ENCODE measurements at regions not wholly inside any gene's neighbourhood (a gene's known extent, or its start where the extent isn't known, plus 50 kb on each side); places are given as distances from the start of the nearest gene placed in this dataset.

DNA sequence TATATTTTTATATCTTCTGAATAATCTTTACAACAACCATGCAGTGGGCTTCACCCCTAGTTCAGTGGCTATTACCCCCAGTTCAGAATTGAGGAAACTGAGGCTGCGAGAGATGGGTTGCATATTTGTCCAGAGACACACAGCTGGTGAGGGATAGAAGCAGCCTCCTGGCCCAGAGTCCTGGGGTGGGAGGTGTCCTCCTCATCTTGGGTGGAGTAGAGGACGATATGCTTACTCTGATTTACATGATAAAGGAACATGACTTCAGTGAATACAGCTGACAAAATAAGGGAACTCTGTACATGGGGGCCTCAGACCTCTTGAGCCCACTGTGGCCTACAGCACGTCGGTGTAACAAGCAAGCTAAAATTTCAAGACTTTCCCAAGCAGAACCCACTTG is 214.7 kb downstream of the FBXO15 start (continued):
- no peak for TF ChIP-seq CEBPB (IDR thresholded peaks at IDR 0.05; ENCODE audit: low read depth)
- no peak for TF ChIP-seq FOSL1 (IDR thresholded peaks at IDR 0.05; ENCODE audit: low read depth)
- TF ChIP-seq ELF1 (IDR thresholded peaks at IDR 0.05; ENCODE audit: borderline replicate concordance, low read depth), result no peak
- TF ChIP-seq SIN3A (IDR thresholded peaks at IDR 0.05; ENCODE audit: low read depth), result no peak
- no peak for TF ChIP-seq EZH2 (IDR thresholded peaks at IDR 0.05)

DNA sequence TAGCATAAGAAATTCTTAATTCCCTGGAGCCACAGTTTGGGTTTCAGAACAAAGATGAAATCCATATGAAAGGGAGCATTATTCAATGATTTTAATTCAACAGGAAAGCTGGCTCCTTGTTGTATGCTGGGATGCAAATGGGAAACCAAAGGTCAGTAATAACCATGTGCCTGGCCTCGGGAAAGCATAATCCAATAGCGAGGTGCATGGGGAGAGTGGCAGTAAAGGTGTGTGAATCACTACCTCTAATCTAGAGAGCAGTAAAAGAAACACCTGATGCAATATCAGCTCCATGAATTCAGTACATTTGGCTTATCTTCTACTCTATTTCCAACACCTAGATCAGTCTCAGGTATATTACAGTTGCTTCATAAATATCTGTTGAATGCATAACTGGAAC is 220.1 kb downstream of the FBXO15 start:
- ATAC-seq, result no peak
- RAD21 ChIA-PET (ENCODE audit: low non-redundant PET in 1 of 2, low total read pairs in 2 of 2, uncharacterized antibody in 2 of 2, unreplicated experiment in 2 of 2), result no interaction called here
- DNase-seq (ENCODE audit: low read depth, low spot score), result no peak
- Histone ChIP-seq H3K4me1 (ENCODE audit: control insufficient read depth in 1 of 2, insufficient read depth in 2 of 2, low read length in 2 of 2) (no peaks in the 10 kb centered on the region), H4K20me1 (ENCODE audit: insufficient read depth) (no peaks in the 10 kb centered on the region), H2AFZ (ENCODE audit: low read depth, low read length, poor library complexity, severe bottlenecking) (no peak overlapping the region), H3K36me3 (ENCODE audit: control insufficient read depth in 1 of 2, insufficient read depth in 2 of 2, low read length in 2 of 2) (no peaks in the 10 kb centered on the region), H3K4me3 (replicated peaks in 1 of 2; ENCODE audit: low read depth in 1 of 2, low read length in 2 of 2) (no peak overlapping the region), H3K4me2 (ENCODE audit: low read length) (no peak overlapping the region), H3K27me3 (ENCODE audit: insufficient read depth, low read length) (no peaks in the 10 kb centered on the region), H3K9me3 (ENCODE audit: control insufficient read depth in 1 of 2, insufficient read depth in 1 of 2, low read depth in 1 of 2, low read length in 2 of 2) (peaks cover 0 to 8% of the 10 kb centered on the region in 2 experiments; a peak in 2 of 4 replicates), H3K9ac (ENCODE audit: low read length) (no peak overlapping the region), H3K79me2 (ENCODE audit: insufficient read depth, low read length) (no peaks in the 10 kb centered on the region), H3K9me2 (ENCODE audit: insufficient read depth) (no peaks in the 10 kb centered on the region), H3K27ac (ENCODE audit: low read depth, low read length) (no peak overlapping the region)
- BruUV-seq (replicated peaks), result no TSS peak
- TF ChIP-seq POLR2A (IDR thresholded peaks at IDR 0.05; ENCODE audit: borderline replicate concordance, extremely low read depth, insufficient read depth, insufficient read length), result no peak
- TF ChIP-seq, protein P1, sequence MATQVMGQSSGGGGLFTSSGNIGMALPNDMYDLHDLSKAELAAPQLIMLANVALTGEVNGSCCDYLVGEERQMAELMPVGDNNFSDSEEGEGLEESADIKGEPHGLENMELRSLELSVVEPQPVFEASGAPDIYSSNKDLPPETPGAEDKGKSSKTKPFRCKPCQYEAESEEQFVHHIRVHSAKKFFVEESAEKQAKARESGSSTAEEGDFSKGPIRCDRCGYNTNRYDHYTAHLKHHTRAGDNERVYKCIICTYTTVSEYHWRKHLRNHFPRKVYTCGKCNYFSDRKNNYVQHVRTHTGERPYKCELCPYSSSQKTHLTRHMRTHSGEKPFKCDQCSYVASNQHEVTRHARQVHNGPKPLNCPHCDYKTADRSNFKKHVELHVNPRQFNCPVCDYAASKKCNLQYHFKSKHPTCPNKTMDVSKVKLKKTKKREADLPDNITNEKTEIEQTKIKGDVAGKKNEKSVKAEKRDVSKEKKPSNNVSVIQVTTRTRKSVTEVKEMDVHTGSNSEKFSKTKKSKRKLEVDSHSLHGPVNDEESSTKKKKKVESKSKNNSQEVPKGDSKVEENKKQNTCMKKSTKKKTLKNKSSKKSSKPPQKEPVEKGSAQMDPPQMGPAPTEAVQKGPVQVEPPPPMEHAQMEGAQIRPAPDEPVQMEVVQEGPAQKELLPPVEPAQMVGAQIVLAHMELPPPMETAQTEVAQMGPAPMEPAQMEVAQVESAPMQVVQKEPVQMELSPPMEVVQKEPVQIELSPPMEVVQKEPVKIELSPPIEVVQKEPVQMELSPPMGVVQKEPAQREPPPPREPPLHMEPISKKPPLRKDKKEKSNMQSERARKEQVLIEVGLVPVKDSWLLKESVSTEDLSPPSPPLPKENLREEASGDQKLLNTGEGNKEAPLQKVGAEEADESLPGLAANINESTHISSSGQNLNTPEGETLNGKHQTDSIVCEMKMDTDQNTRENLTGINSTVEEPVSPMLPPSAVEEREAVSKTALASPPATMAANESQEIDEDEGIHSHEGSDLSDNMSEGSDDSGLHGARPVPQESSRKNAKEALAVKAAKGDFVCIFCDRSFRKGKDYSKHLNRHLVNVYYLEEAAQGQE (IDR thresholded peaks at IDR 0.05; ENCODE audit: low read depth), result no peak
- no peak for TF ChIP-seq SP1 (IDR thresholded peaks at IDR 0.05; ENCODE audit: low read depth)
- TF ChIP-seq, protein P2, sequence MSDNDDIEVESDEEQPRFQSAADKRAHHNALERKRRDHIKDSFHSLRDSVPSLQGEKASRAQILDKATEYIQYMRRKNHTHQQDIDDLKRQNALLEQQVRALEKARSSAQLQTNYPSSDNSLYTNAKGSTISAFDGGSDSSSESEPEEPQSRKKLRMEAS (IDR thresholded peaks at IDR 0.05), result no peak
- no peak for TF ChIP-seq EZH2 (IDR thresholded peaks at IDR 0.05)
- TF ChIP-seq RAD21 (IDR thresholded peaks at IDR 0.05; ENCODE audit: low read depth), result no peak
- no peak for TF ChIP-seq ZNF274 (IDR thresholded peaks at IDR 0.05; ENCODE audit: low read depth, low read length)
- no peak for TF ChIP-seq CEBPB (IDR thresholded peaks at IDR 0.05; ENCODE audit: low read depth)
- TF ChIP-seq TCF7L2 (IDR thresholded peaks at IDR 0.05; ENCODE audit: borderline replicate concordance, extremely low read depth, insufficient read depth, insufficient read length), result no peak
- no peak for TF ChIP-seq EZH2phosphoT487 (IDR thresholded peaks at IDR 0.05; ENCODE audit: borderline replicate concordance)
- no peak for TF ChIP-seq CBX3 (IDR thresholded peaks at IDR 0.05; ENCODE audit: low read depth)
- POLR2A ChIA-PET, result no interaction called here
- CTCF ChIA-PET, result no interaction called here
- intact Hi-C loops (cut with micrococcal nuclease), result no loop called here
